B cell (primary cell): ENCODE measurements at regions not wholly inside any gene's neighbourhood (a gene's known extent, or its start where the extent isn't known, plus 50 kb on each side); places are given as distances from the start of the nearest gene placed in this dataset.

Experiments used
- ATAC-seq: fragments of 200-7000 bp; cut with Tn5 transposase; one replicate; pipeline ENCODE4 v1.10.0; 2021; ENCODE audit warnings: low read depth, mild to moderate bottlenecking, moderate number of reproducible peaks, moderate library complexity
- CTCF ChIA-PET: fragments of 350-600 bp; sonication (Branson Sonifier 250); formaldehyde crosslinking; loops from one replicate; lab custom pipeline; 2021; ENCODE audit warnings: antibody characterized with exemption, inconsistent platforms; lab: Charles Lee
- POLR2A ChIA-PET: fragments of 350-600 bp; sonication (Branson Sonifier 250); formaldehyde crosslinking; loops from one replicate; lab custom pipeline; 2021; ENCODE audit warnings: antibody characterized with exemption; lab: Charles Lee
- DNase-seq: peaks from one replicate; pipeline ENCODE4 v3.0.0; 2013
- H2AFZ ChIP-seq: 2 replicates; pipeline ENCODE4 v1.6.1; 2012; ENCODE audit warnings: mild to moderate bottlenecking, low read depth, low read length; ENCODE audit not compliant: insufficient read depth, poor library complexity, severe bottlenecking
- H3K27ac ChIP-seq, 2 donors: 1 replicate in 1 of 2; 2 replicates in 1 of 2; pipeline ENCODE4 v1.5.1; 2012 to 2013; ENCODE audit warnings: low read length in 2 of 2, mild to moderate bottlenecking in 2 of 2, moderate library complexity in 1 of 2
- H3K27me3 ChIP-seq, 4 experiments: fragments of 200-600 bp in 1 of 4; sonication (generic) in 1 of 4; replicated peaks in 1 of 4; 1 replicate in 2 of 4; 2 replicates in 2 of 4; pipeline versions ENCODE4 v1.6.1 to v1.7.0; 2013 to 2016; ENCODE audit warnings: low read length in 3 of 4, mild to moderate bottlenecking in 2 of 4, mixed read lengths in 1 of 4, moderate library complexity in 1 of 4; ENCODE audit not compliant: insufficient read depth in 4 of 4, control insufficient read depth in 3 of 4; ENCODE audit errors: control extremely low read depth in 1 of 4
- H3K36me3 ChIP-seq, 2 experiments: replicated peaks in 1 of 2; 1 replicate in 1 of 2; 2 replicates in 1 of 2; pipeline versions ENCODE4 v1.6.1 to v1.7.1; 2013; ENCODE audit warnings: low read length in 1 of 2; ENCODE audit not compliant: insufficient read depth in 2 of 2, control insufficient read depth in 1 of 2; ENCODE audit errors: control extremely low read depth in 1 of 2, extremely low read depth in 1 of 2
- H3K4me1 ChIP-seq, 2 donors: fragments of 200-600 bp in 1 of 2; sonication (generic) in 1 of 2; 1 replicate in 1 of 2; 2 replicates in 1 of 2; pipeline versions ENCODE4 v1.5.1 to v1.6.1; 2013 to 2017; ENCODE audit warnings: low read length in 2 of 2; ENCODE audit not compliant: control insufficient read depth in 2 of 2, insufficient read depth in 2 of 2
- H3K4me2 ChIP-seq: replicated peaks from 2 replicates; pipeline ENCODE3; 2012; ENCODE audit warnings: mild to moderate bottlenecking, low read depth, low read length; ENCODE audit not compliant: poor library complexity, severe bottlenecking
- H3K4me3 ChIP-seq, 5 experiments: fragments of 200-600 bp in 1 of 5; sonication (generic) in 1 of 5; 1 replicate in 3 of 5; 2 replicates in 2 of 5; pipeline versions ENCODE4 v1.5.1 to v1.7.0; 2011 to 2016; ENCODE audit warnings: low read length in 4 of 5, mild to moderate bottlenecking in 4 of 5, low read depth in 2 of 5, control low read depth in 1 of 5, moderate library complexity in 1 of 5; ENCODE audit not compliant: insufficient read depth in 1 of 5; ENCODE audit errors: control extremely low read depth in 1 of 5, extremely low read depth in 1 of 5
- H3K79me2 ChIP-seq: fragments of 200-600 bp; sonication (generic); one replicate; pipeline ENCODE4 v1.6.0; 2016; ENCODE audit warnings: low read length; ENCODE audit not compliant: control insufficient read depth, insufficient read depth
- H3K9ac ChIP-seq: fragments of 200-600 bp; sonication (generic); 2 replicates; pipeline ENCODE4 v1.6.1; 2017; ENCODE audit warnings: mild to moderate bottlenecking, low read length, moderate library complexity
- H3K9me3 ChIP-seq, 3 donors: one replicate each; pipeline versions ENCODE4 v1.6.1 to v1.7.1; 2013; ENCODE audit warnings: low read length in 2 of 3; ENCODE audit not compliant: control insufficient read depth in 2 of 3, insufficient read depth in 1 of 3; ENCODE audit errors: control extremely low read depth in 1 of 3
- H4K20me1 ChIP-seq: 2 replicates; pipeline ENCODE4 v1.6.0; 2012; ENCODE audit warnings: mild to moderate bottlenecking, low read length; ENCODE audit not compliant: insufficient read depth, control insufficient read depth, poor library complexity, severe bottlenecking
- H3K27ac Mint-ChIP-seq: one replicate; pipeline ENCODE4 v1.8.0; 2021; ENCODE audit warnings: mixed read lengths
- H3K27me3 Mint-ChIP-seq: one replicate; pipeline ENCODE4 v1.8.0; 2021; ENCODE audit warnings: mixed read lengths
- H3K4me1 Mint-ChIP-seq: one replicate; pipeline ENCODE4 v1.8.0; 2021; ENCODE audit warnings: mixed read lengths
- H3K4me3 Mint-ChIP-seq: one replicate; pipeline ENCODE4 v1.8.0; 2021; ENCODE audit warnings: mixed read lengths
- H3K9me3 Mint-ChIP-seq: one replicate; pipeline ENCODE4 v1.8.0; 2022; ENCODE audit warnings: mixed read lengths; ENCODE audit not compliant: insufficient read depth
- CTCF ChIP-seq: fragments of 200-600 bp; IDR thresholded peaks from one replicate; pipeline ENCODE4 v1.8.0; 2022; ENCODE audit warnings: antibody characterized with exemption, mild to moderate bottlenecking
- EZH2 ChIP-seq: IDR thresholded peaks from 2 replicates; pipeline ENCODE4 v1.6.1; 2012; ENCODE audit warnings: borderline replicate concordance, low read depth, mild to moderate bottlenecking, moderate library complexity, low read length; ENCODE audit not compliant: insufficient read depth, poor library complexity, severe bottlenecking
- WGBS: methylation state at CpG from one replicate; pipeline ENCODE4 v1.1.5; 2013; ENCODE audit warnings: missing lambda C conversion rate; ENCODE audit not compliant: insufficient coverage; 5-methylcytosine and 5-hydroxymethylcytosine counted together
- intact Hi-C: fragments of 100-400 bp; cut with micrococcal nuclease; formaldehyde crosslinking; loops from one replicate; pipeline ENCODE4 v1.10.0; 2022

GRCh38 chr4:178672512-178672911 is 1230.3 kb upstream of the AGA start:
- ATAC-seq (no peak), DNase-seq (no peak)
- no peaks in the 10 kb centered on the region for H3K4me1 Mint-ChIP-seq
- ChIA-PET CTCF (no interaction called here), POLR2A (no interaction called here)
- TF ChIP-seq CTCF: no peak
- TF ChIP-seq EZH2: no peak
- H3K79me2 ChIP-seq: no peaks in the 10 kb centered on the region
- H3K9me3 Mint-ChIP-seq: peaks cover 2% of the 10 kb centered on the region
- WGBS: no CpG with 5 or more reads among the region's 1 CpG
- no peak overlapping the region for H3K27ac Mint-ChIP-seq
- H4K20me1 ChIP-seq: no peaks in the 10 kb centered on the region
- no peaks in the 10 kb centered on the region for H3K36me3 ChIP-seq
- no peaks in the 10 kb centered on the region for H3K4me1 ChIP-seq
- H3K9me3 ChIP-seq: no peaks in the 10 kb centered on the region
- no peak overlapping the region for H3K9ac ChIP-seq
- intact Hi-C loops: no loop called here
- H2AFZ ChIP-seq: no peak overlapping the region
- H3K4me3 Mint-ChIP-seq: no peak overlapping the region
- no peaks in the 10 kb centered on the region for H3K27me3 ChIP-seq
- no peak overlapping the region for H3K27ac ChIP-seq
- H3K4me3 ChIP-seq: no peak overlapping the region
- H3K4me2 ChIP-seq: no peak overlapping the region
- H3K27me3 Mint-ChIP-seq: no peaks in the 10 kb centered on the region

GRCh38 chr4:178681871-178682270 is 1239.6 kb upstream of the AGA start:
- Histone ChIP-seq H4K20me1 (no peaks in the 10 kb centered on the region), H2AFZ (no peak overlapping the region), H3K4me1 (no peaks in the 10 kb centered on the region), H3K36me3 (no peaks in the 10 kb centered on the region), H3K9me3 (peaks cover 0 to 4% (median 0%) of the 10 kb centered on the region in 3 donors), H3K27ac (no peak overlapping the region), H3K4me2 (no peak overlapping the region), H3K4me3 (no peak overlapping the region), H3K9ac (no peak overlapping the region), H3K27me3 (no peaks in the 10 kb centered on the region), H3K79me2 (no peaks in the 10 kb centered on the region)
- ChIA-PET CTCF (no interaction called here), POLR2A (no interaction called here)
- H3K27me3 Mint-ChIP-seq: no peaks in the 10 kb centered on the region
- H3K4me3 Mint-ChIP-seq: no peak overlapping the region
- H3K9me3 Mint-ChIP-seq: peaks cover 2% of the 10 kb centered on the region
- intact Hi-C loops: no loop called here
- H3K27ac Mint-ChIP-seq: no peak overlapping the region
- H3K4me1 Mint-ChIP-seq: no peaks in the 10 kb centered on the region
- TF ChIP-seq CTCF (no peak), EZH2 (no peak)
- no peak for ATAC-seq
- 87% methylated on average over 4 of the region's 4 CpGs for WGBS
- DNase-seq: no peak
